NCI-H345 treated with DMSO at 0.1 percent for 48 hours (cell line): ENCODE measurements at regions not wholly inside any gene's neighbourhood (a gene's known extent, or its start where the extent isn't known, plus 50 kb on each side); places are given as distances from the start of the nearest gene placed in this dataset.
"Not testable (repeated sequence)": the region's sequence is repeated elsewhere in the genome, so short reads cannot be mapped to it uniquely, and the experiment has no call there.

ENCODE experiments used
- DNase-seq: peaks from one replicate; lab custom pipeline; 2025; ENCODE audit not compliant: unreplicated experiment; lab: John Stamatoyannopoulos, UW

DNA sequence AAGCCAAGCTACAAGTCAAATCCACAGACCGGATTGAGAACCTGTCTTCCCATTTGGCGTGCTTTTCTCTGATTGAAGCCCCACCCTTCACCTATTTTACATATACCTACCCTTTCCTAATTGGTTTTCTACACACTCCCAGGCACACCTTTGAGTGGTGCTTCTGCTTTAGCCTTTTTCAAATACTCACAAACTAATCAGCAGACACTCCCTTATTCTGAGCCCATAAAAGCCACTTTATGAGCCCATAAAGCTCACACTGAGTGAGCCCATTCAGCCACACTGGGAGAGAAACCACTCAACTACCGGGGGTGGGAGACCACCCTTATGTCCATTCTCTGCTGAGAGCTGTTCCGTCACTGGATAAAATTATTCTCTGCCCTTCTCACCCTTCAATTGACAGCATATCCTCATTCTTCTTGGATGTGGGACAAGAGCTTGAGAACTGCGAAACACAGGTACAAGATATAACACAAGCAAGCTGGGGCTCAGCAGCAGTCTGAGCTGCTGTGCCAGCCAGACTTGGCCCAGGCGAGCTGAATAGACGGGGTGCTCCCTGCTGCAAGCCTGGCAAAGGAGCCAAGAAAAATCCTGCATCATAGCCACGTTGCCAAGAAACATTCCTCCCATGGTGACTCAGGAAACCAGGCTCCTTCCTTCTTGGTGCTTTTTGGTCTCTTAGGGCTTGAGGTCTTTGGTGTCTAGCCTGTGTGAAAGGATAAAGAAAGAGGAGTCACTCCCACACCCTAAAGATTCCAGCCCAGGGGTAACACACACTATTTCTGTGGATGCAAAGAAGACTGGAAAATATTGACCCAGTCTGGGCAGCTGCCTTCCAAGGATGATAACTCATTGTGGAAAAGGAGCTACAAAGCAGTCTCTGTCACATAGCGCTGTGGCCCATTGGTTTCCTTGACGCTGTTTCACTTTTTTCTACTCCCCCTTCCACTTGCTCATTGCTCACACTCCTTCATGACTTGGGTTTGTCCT is 609.7 kb downstream of the MCTP2 start:
- DNase-seq: no peak

DNA sequence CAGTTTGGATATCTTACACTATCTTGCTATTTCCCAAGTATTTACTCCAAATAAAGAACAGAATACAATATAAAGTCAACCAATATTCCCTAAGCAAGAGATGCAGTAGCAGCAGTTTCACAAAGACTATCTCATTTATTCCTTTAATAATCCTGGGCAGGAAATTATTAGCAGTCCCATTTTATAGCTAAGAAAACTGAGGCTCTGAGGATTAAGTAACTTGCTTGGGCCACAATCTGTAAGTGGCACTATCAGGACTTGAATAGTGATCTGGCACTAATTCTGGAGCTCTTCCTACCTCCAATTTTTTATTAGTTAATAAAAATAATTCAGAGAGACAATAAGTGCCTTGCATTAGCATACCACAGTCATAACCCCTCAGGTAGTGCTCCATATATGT is 611.7 kb downstream of the MCTP2 start:
- no peak for DNase-seq

DNA sequence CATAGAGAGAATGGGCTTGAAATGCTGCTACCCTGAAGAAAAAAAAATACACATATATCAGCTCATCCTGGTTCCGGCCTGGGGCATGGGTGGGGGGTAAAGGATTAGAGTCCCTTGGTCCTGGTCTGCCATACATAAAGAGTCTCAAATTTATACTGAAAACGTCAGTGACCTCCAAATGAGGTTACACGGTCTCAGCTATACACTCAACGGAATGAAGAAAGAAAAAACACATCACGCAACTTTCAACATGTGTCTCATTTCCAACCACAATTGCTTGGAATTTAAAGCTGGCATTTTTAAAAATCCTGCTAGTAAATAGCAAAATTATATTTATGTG is 612.8 kb downstream of the MCTP2 start:
- DNase-seq: no peak

DNA sequence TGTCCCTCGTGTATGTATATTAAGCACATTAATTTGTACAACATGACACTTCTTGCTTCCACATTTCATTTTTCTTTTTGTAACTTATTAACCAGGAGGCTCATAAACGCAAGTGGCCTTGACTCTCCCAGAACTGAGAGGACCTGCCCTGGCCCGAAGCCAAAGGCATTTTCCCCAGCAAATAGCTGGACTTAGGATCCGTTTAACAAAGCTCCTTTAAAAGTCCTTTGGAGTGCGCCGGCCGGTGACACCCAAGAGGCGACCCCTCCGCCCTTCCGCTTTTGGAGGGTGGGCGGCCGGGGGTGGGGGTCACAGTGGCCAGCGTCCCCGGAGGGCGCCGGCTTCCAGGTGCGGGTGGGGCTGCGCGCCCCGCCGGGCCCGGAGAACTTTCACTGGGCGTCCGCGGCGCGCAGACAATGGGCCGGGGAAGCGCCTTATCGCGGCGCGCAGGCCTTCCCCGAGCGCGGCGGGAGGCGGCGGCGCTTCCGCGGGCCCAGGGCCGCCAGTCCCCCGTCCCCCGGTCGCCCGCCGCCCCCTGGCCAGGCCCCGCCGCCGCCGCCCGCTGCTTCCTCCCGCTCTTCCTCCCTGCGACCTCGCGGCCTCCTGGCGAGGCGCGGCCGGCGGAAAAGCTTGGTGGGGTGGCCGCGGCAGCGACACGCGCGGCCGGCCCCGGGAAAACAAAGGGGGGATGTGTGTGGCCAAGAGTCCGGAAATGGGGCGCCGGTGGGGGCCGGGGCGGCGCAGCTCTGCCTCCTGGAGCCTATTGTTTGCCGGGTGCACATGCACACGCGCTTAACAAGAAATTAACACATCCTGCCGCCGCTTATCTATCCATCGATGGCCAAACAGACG is 613.4 kb downstream of the MCTP2 start:
- DNase-seq: peak; percentile 19

DNA sequence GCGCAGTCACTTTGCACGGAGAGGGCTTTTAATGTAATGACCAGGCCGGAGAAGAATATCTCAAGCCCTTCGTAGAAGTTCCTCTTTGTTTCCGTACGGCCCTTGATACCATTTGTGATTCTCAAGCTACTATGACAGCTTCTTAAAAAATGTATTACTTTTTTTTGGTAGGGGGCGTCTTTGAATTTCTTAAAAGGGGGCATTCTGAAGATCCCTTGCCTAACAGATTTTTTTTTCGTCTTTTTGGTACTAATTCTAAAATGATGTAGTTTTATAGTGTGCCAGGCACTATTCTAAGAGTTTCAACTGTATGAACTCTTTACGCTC is 614.0 kb downstream of the MCTP2 start:
- DNase-seq: no peak

DNA sequence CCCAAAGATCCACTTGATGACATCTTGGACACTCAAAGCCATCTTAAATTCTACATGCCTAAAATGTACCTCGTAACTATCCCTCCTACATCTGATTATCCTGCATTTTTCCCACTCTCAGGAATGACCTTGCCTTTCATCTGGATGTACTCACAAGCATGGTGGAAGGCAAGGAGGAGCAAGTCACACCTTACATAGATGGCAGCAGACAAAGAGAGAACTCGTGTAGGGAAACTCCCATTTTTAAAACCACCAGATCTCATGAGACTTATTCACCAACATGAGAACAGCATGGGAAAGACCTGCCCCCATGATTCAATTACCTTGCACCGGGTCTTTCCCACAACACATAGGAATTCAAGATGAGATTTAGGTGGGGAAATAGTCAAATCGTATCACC is 616.0 kb downstream of the MCTP2 start:
- no peak for DNase-seq

DNA sequence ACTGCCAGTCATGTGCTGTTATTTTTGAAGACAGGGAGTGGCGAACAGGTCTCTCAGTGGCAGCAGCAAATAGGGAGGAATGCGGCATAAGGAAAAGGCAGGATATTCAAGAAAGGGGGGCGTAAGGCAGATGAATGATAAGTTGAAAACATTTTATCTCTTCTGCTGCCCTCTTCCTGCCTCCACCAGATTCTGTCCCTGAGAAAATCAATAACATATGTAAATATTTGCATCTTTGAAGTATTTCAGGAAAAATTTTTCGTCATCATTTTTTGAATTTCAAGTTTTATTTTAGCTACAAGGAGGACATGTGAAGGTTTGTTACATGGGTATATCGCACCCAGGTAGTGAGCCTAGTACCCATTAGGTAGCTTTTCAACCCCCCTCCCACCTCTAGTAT is 616.7 kb downstream of the MCTP2 start:
- no peak for DNase-seq

DNA sequence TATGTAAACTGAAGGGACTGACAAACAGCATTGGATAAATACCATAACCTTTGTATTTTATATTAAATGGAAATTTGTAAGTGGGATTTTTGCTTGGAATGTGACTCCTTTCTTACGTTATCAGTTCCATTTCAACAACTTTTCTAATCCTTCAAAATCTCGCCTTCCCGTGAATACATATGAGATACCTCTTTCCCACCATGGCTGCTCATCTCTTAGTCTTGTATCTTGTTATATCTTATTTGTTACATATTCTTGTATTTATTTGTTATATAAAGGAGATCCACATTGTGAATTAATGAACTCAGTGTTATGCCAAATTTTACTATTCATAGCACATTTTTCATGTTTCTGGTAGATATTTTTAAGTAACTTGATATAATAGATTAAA is 623.7 kb downstream of the MCTP2 start:
- DNase-seq: no peak

DNA sequence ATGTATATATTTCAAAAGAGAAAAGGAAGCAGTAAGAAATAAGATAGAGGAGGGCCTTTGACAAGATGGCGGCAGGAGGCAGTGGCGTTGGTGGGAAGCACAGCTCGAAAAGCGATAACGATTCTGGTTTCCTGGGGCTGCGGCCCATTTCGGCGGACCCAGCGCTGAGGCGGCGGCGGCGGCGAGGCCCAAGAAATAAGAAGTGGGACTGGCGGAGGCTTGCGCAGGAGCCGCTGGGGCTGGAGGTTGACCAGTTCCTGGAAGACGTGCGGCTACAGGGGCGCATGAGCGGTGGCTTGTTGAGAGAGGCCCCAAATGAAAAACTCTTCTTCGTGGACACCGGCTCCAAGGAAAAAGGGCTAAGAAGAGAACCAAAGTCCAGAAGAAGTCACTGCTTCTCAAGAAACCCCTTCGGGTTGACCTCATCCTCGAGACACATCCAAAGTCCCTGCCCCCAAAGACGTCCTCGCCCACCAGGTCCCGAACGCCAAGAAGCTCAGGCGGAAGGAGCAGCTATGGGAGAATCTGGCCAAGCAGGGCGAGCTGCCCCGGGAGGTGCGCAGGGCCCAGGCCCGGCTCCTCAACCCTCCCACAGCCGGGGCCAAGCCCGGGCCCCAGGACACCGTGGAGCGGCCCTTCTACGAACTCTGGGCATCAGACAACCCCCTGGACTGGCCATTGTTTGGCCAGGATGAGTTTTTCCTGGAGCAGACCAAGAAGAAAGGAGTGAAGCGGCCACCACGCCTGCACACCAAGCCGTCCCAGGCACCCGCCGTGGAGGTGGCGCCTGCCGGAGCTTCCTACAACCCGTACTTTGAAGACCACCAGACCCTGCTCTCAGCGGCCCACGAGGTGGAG is 624.3 kb downstream of the MCTP2 start:
- DNase-seq: no peak

DNA sequence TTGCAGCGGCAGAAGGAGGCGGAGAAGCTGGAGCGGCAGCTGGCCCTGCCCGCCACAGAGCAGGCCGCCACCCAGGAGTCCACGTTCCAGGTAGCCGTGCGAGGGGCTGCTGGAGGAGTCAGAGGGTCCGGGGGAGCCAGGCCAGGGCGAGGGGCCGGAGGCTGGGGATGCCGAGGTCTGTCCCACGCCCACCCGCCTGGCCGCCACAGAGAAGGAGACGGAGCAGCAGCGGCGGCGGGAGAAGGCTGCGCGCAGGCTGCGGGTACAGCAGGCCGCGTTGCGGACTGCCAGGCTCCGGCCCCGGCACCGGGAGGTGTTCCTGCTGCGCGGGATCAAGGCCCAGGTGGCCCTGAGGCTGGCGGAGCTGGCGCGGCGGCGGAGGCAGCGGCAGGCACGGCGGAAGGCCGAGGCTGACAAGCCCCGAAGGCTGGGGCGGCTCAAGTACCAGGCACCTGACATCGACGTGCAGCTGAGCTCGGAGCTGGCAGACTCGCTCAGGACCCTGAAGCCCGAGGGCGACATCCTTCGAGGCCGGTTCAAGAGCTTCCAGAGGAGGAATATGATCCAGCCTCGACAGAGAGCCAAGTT is 625.0 kb downstream of the MCTP2 start:
- no peak for DNase-seq

DNA sequence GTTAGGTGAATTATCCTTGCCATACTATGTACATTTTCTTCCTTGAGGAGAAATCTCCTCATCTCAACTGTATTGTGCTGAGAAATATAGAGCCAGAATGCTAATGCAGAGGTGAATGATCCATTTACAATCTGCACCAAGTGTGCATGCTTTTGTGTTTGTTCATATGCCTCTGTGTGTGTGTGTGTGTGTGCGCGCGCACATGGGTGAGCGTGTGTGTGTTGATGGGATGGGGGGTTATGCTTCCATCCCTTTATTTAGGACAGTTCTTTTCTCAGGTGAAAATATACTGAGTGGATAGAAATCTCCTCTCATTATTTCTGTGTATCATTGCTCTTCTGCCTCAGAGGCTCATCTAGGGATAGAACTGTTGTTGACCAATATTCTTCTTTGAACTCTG is 626.1 kb downstream of the MCTP2 start:
- DNase-seq: no peak

DNA sequence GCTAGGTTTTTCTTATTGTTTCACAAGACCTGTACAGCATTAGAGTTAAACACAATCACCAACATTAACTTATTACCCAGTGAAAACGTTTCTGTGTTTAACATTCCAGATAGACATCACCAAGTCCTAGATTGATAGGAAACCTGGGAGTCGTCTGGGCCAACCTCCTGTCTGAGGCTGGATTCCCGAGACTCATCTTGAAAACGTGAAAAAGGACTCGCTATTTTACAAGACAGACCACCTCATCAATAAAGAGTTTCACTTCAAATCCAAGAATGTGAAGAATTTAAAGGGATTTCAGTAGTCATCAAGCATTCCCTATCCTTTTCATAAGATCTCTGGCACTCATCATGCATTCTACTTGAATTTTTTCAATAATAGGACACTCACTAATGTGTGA is 626.6 kb downstream of the MCTP2 start:
- no peak for DNase-seq

DNA sequence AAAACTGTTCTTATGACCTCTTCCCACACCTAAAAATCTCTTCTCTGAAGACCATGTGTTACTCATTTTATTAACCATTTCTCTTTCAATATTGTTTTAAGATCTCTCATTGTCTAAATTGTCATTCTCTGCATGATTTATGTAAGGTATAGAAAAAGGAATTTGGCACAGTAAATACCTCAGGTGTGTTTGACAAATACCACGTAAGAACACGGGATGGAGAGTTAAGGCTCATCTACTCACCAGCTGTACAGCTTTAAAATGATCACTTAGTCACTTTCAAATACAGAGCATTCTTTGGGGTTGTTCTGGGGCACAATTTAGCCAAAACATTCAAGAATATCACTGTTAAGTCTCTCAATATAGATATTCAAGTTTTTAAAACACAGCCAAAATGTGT is 627.1 kb downstream of the MCTP2 start:
- no peak for DNase-seq

DNA sequence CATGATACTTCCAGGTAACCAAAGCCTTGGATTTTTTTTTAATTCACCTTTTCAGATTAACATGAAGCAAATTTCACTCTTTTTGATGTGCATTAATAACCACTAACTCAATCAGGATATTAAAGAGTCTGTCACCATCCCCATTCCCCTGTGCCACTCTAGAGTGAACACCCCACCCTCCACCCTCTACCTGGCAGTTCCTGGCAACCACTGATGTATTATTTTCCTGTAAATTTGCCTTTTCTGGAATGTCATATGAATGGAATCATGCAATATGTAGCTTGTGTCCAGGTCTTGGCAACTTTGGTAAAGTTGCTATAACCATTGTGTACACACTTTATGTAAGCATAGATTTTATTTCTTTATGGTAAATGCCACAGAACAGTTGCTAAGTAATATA is 627.6 kb downstream of the MCTP2 start:
- DNase-seq: no peak

DNA sequence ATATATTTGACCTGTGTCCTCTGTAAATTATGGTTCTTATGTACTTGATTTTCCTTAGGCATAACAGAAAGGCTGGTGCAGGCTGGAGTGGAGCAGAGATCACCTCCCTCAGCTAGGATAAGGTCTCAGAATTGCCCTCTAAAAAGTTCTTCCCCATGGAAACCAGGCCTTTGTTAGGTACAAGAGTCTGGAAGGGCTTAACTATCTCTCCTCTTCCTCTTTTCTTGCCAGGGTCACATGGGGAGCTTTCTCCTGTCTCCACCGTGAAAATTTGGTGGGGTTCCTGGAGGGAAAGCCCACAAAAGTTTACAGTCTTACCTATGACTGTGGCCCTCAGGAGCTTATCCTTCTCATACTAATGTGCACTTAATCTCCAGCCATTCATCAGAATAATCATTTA is 633.2 kb downstream of the MCTP2 start:
- DNase-seq: no peak

DNA sequence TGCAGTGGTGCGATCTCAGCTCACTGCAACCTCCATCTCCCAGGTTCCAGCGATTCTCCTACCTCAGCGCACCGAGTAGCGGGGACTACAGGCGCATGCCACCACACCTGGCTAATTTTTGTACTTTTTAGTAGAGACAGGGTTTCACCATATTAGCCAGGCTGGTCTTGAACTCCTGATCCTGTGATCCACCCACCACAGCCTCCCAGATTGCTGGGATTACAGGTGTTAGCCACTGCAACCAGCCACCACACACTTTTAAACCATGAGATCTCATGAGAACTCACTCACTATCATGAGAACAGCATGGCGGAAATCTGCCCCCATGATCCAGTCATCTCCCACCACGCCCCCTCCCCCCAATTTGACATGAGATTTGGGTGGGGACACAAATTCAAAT is 636.9 kb downstream of the MCTP2 start:
- not testable (repeated sequence) for DNase-seq

DNA sequence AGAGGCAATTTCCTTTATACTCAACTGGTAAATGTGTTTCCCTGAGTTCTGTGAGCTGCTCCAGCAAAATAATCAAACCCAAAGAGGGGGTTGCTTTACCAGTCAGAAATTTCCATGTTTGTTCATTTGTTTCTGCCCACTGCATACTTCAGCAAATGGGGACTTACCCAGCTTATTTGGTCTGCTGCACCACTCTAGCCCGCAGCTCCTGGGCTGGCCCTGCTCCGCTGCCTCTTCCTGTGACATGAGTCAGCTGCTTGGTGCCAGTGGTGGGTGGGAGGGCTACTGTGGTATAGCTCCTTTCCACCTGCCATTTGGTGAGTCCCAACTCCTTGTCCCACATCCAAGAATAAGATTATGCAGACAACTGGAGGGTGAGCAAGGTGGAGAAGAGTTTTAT is 644.2 kb downstream of the MCTP2 start:
- no peak for DNase-seq

DNA sequence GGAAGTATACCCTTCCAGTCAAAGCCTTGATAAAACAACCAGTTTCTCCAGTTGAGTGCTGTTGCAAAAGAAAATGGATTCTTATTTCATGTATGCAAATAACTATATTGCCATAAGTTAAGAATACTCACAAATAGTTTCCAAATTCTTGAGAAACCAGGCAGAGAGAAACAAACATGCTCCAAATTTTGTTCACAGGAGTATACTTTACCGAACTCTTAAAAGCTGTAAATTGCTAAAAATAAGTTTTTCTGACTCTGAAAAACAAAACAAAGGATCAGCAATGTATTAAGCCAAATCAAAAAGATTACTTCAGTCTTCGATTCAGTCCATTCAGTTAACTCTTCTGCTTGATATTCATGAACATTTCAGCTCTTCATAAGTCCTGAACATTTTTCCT is 646.5 kb downstream of the MCTP2 start:
- DNase-seq: no peak

DNA sequence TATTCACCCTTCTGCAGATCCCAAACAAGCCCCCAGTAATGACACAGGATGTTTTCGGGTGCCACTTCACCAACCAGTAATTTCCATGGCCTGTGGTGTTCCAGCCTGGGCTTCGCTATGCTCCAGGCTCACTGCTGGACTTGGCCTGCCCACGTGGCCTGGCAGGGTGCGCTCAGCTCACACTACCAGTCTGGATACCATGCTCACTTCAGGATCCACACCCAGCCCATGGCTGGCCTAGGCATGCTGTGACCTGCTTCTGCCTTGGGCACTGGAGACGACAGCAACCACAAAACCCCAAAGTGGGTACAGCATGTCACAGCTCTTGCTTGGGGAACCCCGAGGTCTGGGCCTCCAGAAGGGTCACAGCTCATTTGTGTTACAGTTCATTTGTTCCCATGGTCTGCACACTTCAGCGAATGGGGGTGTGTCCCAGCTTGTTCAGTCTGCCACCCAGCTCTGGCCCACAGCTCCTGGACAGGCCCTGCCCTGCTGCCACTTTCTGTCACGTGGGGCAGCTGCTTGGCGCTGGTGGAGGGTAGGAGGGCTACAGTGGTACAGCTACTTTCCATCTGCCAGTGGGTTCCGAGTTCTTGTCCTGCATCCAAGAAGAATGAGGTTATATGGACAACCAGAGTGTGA is 650.8 kb downstream of the MCTP2 start:
- no peak for DNase-seq

DNA sequence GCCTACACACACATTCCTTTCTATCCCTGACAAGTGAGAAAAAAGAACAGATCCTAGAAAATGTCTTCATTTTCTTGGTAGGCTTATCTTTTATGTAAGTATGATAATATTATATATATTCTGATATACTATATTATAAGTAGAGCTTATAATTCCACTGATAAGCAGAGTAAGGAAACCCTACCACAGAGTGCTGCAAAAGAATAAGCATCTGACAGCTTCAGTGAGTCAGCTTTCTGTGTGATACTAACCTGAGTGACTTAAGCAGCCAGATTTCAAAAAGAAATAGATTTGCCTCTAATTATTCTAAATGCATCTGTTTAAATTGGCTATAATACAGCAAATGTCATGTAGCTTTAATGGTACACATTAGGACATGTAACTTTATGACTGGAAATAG is 656.0 kb downstream of the MCTP2 start:
- DNase-seq: no peak

DNA sequence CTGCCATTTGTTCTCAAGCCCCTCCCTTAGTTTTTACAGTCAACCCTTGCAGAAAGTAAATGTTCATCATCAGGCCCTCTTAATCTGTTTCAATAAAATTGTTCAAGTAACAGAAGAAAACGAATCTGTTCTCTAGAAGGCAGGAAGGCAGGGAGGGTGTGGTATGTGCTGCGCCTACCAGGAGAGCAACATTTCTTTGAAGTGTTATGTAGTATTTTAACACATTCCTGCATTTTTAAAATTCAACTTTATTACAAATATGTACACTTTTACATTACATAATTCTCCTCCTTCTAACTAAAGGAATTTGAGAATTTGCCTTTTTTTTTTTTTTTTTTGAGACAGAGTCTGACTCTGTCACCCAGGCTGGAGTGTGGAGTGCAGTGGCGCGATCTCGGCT is 657.8 kb downstream of the MCTP2 start:
- DNase-seq: no peak
